ENCODE measurements at regions not wholly inside any gene's neighbourhood (a gene's known extent, or its start where the extent isn't known, plus 50 kb on each side); places are given as distances from the start of the nearest gene placed in this dataset.

GRCh38 chr2:215771241-215771640, 242.1 kb downstream of the MREG start:
- TF ChIP-seq CTCF (IDR thresholded peaks at IDR 0.05; ENCODE audit: low read length) (no peak), EZH2 (IDR thresholded peaks at IDR 0.05; ENCODE audit: borderline replicate concordance, low read length) (no peak)
